ENCODE measurements at regions not wholly inside any gene's neighbourhood (a gene's known extent, or its start where the extent isn't known, plus 50 kb on each side); places are given as distances from the start of the nearest gene placed in this dataset.

DNA sequence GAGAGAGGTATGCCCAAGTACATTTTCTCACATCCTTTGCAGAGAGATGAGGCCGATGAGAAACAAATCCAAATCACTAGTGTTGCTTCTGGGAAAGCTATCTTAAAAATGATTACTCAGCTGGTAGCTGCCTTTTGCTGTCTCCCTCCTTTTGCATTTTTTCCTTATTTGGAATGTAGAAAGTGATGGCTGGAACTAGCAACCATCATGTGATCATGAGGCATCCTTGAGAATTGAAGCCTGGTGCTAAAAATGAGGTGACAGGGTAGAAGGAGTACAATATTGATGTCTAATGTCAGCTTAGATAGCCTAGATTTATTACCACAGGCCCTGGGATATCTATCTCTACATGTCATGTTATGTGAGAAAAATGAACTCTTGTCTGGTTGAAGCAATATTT, 109.3 kb upstream of the TAF11L2 start:
- no peak overlapping the region for H3K4me3 Mint-ChIP-seq
- no peak overlapping the region for H3K27ac Mint-ChIP-seq
- no peaks in the 10 kb centered on the region for H3K4me1 Mint-ChIP-seq
- no peaks in the 10 kb centered on the region for H3K27me3 Mint-ChIP-seq (ENCODE audit: low read depth, poor library complexity)
- no peak for DNase-seq
- peaks cover 7% of the 10 kb centered on the region for H3K9me3 Mint-ChIP-seq
- TF ChIP-seq, protein P1, sequence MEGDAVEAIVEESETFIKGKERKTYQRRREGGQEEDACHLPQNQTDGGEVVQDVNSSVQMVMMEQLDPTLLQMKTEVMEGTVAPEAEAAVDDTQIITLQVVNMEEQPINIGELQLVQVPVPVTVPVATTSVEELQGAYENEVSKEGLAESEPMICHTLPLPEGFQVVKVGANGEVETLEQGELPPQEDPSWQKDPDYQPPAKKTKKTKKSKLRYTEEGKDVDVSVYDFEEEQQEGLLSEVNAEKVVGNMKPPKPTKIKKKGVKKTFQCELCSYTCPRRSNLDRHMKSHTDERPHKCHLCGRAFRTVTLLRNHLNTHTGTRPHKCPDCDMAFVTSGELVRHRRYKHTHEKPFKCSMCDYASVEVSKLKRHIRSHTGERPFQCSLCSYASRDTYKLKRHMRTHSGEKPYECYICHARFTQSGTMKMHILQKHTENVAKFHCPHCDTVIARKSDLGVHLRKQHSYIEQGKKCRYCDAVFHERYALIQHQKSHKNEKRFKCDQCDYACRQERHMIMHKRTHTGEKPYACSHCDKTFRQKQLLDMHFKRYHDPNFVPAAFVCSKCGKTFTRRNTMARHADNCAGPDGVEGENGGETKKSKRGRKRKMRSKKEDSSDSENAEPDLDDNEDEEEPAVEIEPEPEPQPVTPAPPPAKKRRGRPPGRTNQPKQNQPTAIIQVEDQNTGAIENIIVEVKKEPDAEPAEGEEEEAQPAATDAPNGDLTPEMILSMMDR (IDR thresholded peaks at IDR 0.05): no peak
- peaks cover 7% of the 10 kb centered on the region for H3K36me3 Mint-ChIP-seq (ENCODE audit: low read depth)

DNA sequence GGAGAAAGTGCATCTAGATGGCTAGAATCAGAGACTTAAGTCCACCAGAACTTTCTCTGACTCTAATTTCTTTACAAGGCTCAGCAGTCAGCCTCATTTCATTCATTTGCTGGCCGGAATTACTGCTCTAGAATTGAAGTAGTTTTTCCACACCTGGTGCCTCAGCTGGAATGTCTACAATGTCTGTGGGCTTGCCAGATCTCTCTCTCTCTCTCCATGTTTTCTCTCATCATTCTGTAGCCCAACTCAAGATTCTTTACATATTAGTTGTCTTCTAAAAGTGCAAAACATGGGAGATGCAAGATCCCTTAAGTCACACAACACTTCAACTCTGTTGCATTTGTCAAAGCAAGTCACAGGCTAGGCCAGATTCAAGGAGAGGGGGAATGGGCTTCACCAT, 103.9 kb upstream of the TAF11L2 start:
- TF ChIP-seq, protein P1 (IDR thresholded peaks at IDR 0.05): no peak
- DNase-seq: no peak
- Mint-ChIP-seq H3K4me1 (no peaks in the 10 kb centered on the region), H3K27ac (no peak overlapping the region), H3K27me3 (ENCODE audit: low read depth, poor library complexity) (peaks cover 4% of the 10 kb centered on the region), H3K4me3 (no peak overlapping the region), H3K36me3 (ENCODE audit: low read depth) (peaks cover 7% of the 10 kb centered on the region), H3K9me3 (peaks cover 25% of the 10 kb centered on the region)

DNA sequence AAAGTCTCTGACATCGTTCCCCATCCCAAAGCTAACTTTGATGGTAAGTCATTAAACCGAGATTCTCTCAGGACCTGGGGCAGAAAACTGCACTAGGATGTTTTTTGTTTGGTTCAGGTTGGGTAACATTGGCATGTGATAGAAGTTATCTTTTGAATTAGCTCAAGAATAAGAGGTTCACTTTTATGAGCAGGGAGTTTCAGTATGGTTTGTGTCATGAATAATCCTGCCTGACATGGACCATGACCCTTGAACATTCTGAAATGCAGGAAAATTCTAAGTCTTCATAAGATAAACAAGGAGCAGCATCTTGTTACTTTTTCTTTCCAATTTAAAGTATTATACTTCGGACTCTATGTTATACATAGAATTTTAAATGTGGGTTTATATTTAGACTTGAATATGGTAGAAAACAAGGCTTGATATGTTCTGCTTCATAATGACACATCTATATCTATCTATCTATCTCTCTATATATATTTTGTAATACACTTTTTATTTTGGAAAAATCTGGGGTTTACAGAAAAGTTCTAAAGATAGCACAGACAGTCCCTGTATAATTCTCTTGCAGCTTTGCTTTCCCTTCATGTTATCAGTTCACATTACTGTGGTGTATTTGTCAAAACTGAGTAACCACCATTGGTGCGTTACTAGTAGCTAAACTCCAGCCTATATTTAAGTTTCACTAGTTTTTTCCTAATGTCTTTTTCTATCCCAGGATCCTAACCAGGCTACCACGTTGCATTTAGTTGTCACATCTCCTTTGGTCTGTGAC, 102.7 kb upstream of the TAF11L2 start:
- TF ChIP-seq, protein P1 (IDR thresholded peaks at IDR 0.05): no peak
- DNase-seq: no peak
- peaks cover 4% of the 10 kb centered on the region for H3K27me3 Mint-ChIP-seq (ENCODE audit: low read depth, poor library complexity)
- H3K4me3 Mint-ChIP-seq: no peak overlapping the region
- peak overlapping the region; percentile 64 for H3K27ac Mint-ChIP-seq
- peaks cover 7% of the 10 kb centered on the region for H3K36me3 Mint-ChIP-seq (ENCODE audit: low read depth)
- peaks cover 6% of the 10 kb centered on the region for H3K4me1 Mint-ChIP-seq
- peaks cover 25% of the 10 kb centered on the region for H3K9me3 Mint-ChIP-seq

DNA sequence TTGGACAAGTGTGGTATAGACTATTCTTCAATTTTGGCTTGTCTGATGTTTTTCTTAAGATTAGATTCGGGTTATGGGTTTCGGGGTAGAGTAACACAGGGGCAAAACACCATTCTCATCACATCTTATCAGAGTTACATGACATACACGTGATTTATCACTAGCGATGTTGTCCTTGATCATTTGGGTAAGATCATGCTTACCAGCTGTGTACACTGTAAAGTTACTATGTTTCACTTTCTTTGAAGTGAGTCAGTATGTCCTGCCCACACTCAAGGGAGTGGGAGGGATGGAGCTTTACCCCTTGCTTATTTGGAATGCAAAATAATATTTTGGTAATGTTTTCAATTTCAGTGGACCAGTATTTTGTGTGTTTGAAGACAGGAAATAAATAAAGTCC, 101.8 kb upstream of the TAF11L2 start:
- Mint-ChIP-seq H3K36me3 (ENCODE audit: low read depth) (no peaks in the 10 kb centered on the region), H3K4me3 (no peak overlapping the region), H3K27ac (no peak overlapping the region), H3K27me3 (ENCODE audit: low read depth, poor library complexity) (peaks cover 10% of the 10 kb centered on the region), H3K9me3 (peaks cover 19% of the 10 kb centered on the region), H3K4me1 (peaks cover 16% of the 10 kb centered on the region)
- TF ChIP-seq, protein P1 (IDR thresholded peaks at IDR 0.05): no peak
- no peak for DNase-seq

DNA sequence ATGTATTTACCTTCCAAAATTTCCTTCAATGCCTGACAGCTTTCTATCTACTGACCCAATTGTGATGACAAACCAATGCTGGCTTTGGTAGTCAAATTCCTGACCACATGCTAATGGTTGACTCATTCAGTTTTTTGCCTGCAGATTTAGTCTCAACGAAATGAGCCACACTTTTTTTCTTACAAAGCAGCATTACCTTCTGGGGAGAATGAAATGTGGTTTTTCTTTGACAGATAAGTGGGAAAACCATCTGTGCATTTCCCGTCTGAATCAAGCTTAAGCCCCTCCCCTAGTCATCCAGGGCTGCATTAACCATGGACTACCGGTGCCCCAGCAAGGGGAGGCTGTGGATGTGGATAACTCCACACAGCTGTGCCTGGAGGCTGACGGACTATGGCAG, 99.6 kb upstream of the TAF11L2 start:
- Mint-ChIP-seq H3K27me3 (ENCODE audit: low read depth, poor library complexity) (peaks cover 23% of the 10 kb centered on the region), H3K9me3 (peaks cover 19% of the 10 kb centered on the region), H3K4me1 (peaks cover 38% of the 10 kb centered on the region), H3K4me3 (no peak overlapping the region), H3K27ac (no peak overlapping the region), H3K36me3 (ENCODE audit: low read depth) (no peaks in the 10 kb centered on the region)
- no peak for DNase-seq
- TF ChIP-seq, protein P1 (IDR thresholded peaks at IDR 0.05): no peak
